WTC11 (cell line): ENCODE measurements at regions not wholly inside any gene's neighbourhood (a gene's known extent, or its start where the extent isn't known, plus 50 kb on each side); places are given as distances from the start of the nearest gene placed in this dataset.

Source experiments
- ATAC-seq: fragments of 200-7000 bp; cut with Tn5 transposase; 2 replicates; pipeline ENCODE4 v1.10.0; 2021; ENCODE audit warnings: mild to moderate bottlenecking, moderate library complexity
- CTCF ChIA-PET: fragments of 300-600 bp; sonication (Branson Sonifier 250); formaldehyde crosslinking; loops from one replicate; lab custom pipeline; 2021; ENCODE audit warnings: antibody characterized with exemption; lab: Charles Lee
- POLR2A ChIA-PET: fragments of 350-600 bp; sonication (Branson Sonifier 250); formaldehyde crosslinking; loops from one replicate; lab custom pipeline; 2021; ENCODE audit warnings: antibody characterized with exemption; lab: Charles Lee
- DNase-seq: peaks from one replicate; pipeline ENCODE4 v3.0.0; 2021; ENCODE audit warnings: low spot score
- H3K27ac Mint-ChIP-seq: 2 replicates; pipeline ENCODE4 v1.8.0; 2021; ENCODE audit warnings: mixed read lengths
- H3K27me3 Mint-ChIP-seq: 2 replicates; pipeline ENCODE4 v1.8.0; 2021; ENCODE audit warnings: low read depth, mild to moderate bottlenecking, moderate library complexity, mixed read lengths
- H3K36me3 Mint-ChIP-seq: 2 replicates; pipeline ENCODE4 v1.8.0; 2021; ENCODE audit warnings: mixed read lengths
- H3K4me1 Mint-ChIP-seq: 2 replicates; pipeline ENCODE4 v1.8.0; 2022; ENCODE audit warnings: mixed read lengths
- H3K4me3 Mint-ChIP-seq: 2 replicates; pipeline ENCODE4 v1.8.0; 2021; ENCODE audit warnings: mild to moderate bottlenecking, moderate library complexity, mixed read lengths
- H3K9me3 Mint-ChIP-seq: 2 replicates; pipeline ENCODE4 v1.8.0; 2021; ENCODE audit warnings: mixed read lengths
- AR ChIP-seq: fragments of 250-450 bp; sonication (Bioruptor Pico); IDR thresholded peaks from 2 replicates; pipeline ENCODE4 v1.9.0; 2021; ENCODE audit warnings: mild to moderate bottlenecking
- CDX4 ChIP-seq: fragments of 250-450 bp; sonication (Bioruptor Pico); IDR thresholded peaks from 2 replicates; pipeline ENCODE4 v1.9.0; 2021; ENCODE audit warnings: moderate library complexity, mild to moderate bottlenecking, inconsistent platforms, borderline replicate concordance
- E2F4 ChIP-seq: sonication (generic); formaldehyde crosslinking; IDR thresholded peaks from 2 replicates; pipeline ENCODE4 v1.8.1; 2022; ENCODE audit warnings: low read depth, mild to moderate bottlenecking, moderate library complexity, missing genetic modification reagents, borderline replicate concordance
- E2F5 ChIP-seq: sonication (generic); formaldehyde crosslinking; IDR thresholded peaks from 2 replicates; pipeline ENCODE4 v1.8.1; 2022; ENCODE audit warnings: mild to moderate bottlenecking, moderate library complexity, missing genetic modification reagents
- GTF2I ChIP-seq: fragments of 250-450 bp; sonication (Bioruptor Pico); conservative IDR thresholded peaks from 2 replicates; pipeline ENCODE4 v1.4.0; 2021; ENCODE audit warnings: mild to moderate bottlenecking
- MLX ChIP-seq: sonication (generic); formaldehyde crosslinking; IDR thresholded peaks from 2 replicates; pipeline ENCODE4 v1.8.1; 2023; ENCODE audit warnings: mild to moderate bottlenecking, missing genetic modification reagents, moderate library complexity
- NR2C2 ChIP-seq: sonication (generic); formaldehyde crosslinking; IDR thresholded peaks from 2 replicates; pipeline ENCODE4 v1.8.0; 2022; ENCODE audit warnings: mild to moderate bottlenecking, missing genetic modification reagents
- RORB ChIP-seq: fragments of 250-450 bp; sonication (Bioruptor Pico); IDR thresholded peaks from 2 replicates; pipeline ENCODE4 v1.9.0; 2021; ENCODE audit warnings: mild to moderate bottlenecking
- TEAD4 ChIP-seq: sonication (generic); formaldehyde crosslinking; IDR thresholded peaks from 2 replicates; pipeline ENCODE4 v1.8.0; 2022; ENCODE audit warnings: mild to moderate bottlenecking, missing genetic modification reagents
- TP53 ChIP-seq: sonication (generic); formaldehyde crosslinking; IDR thresholded peaks from 2 replicates; pipeline ENCODE4 v1.8.1; 2023; ENCODE audit warnings: mild to moderate bottlenecking, missing genetic modification reagents
- ZNF281 ChIP-seq: sonication (generic); formaldehyde crosslinking; IDR thresholded peaks from 2 replicates; pipeline ENCODE4 v1.8.0; 2023; ENCODE audit warnings: mild to moderate bottlenecking, missing genetic modification reagents
- ZNF423 ChIP-seq: fragments of 250-450 bp; sonication (Bioruptor Pico); IDR thresholded peaks from 2 replicates; pipeline ENCODE4 v2.1.2; 2022; ENCODE audit warnings: mild to moderate bottlenecking, moderate library complexity
- ZNF425 ChIP-seq: fragments of 250-450 bp; sonication (Bioruptor Pico); conservative IDR thresholded peaks from 2 replicates; pipeline ENCODE4 v1.9.0; 2021; ENCODE audit warnings: mild to moderate bottlenecking
- ZSCAN18 ChIP-seq: fragments of 250-450 bp; sonication (Bioruptor Pico); IDR thresholded peaks from 2 replicates; pipeline ENCODE4 v2.1.2; 2022; ENCODE audit warnings: mild to moderate bottlenecking, moderate library complexity

- no peak for TF ChIP-seq AR (CRISPR knock-in tag)
- TF ChIP-seq NR2C2 = no peak
Measured at GRCh38 chr15:70154718-70155347, 57.1 kb upstream of the TLE3 start (continued).

- Mint-ChIP-seq H3K27me3 (no peaks in the 10 kb centered on the region), H3K4me1 (peaks cover 17% of the 10 kb centered on the region), H3K36me3 (no peaks in the 10 kb centered on the region), H3K9me3 (no peaks in the 10 kb centered on the region), H3K4me3 (no peak overlapping the region), H3K27ac (peak overlapping the region; percentile 68; the same call in 1 of the 2 replicates)
- ATAC-seq (peak; percentile 73), DNase-seq (peak; percentile 38)
- ChIA-PET CTCF (interaction anchor here (1.1 to 2.2 kb wide), 3 partner anchors 11 to 29 kb away, joined by 3 to 7 read pairs (median 5); no protein-coding TSS in a partner anchor), POLR2A (interaction anchor here (0.8 kb wide), 1 partner anchor 13 kb away, joined by 3 read pairs; no protein-coding TSS in a partner anchor)
- no peak for TF ChIP-seq ZNF281 (CRISPR knock-in tag)
Measured at GRCh38 chr15:70153921-70154717, 56.4 kb upstream of the TLE3 start.

- peaks cover 28% of the 10 kb centered on the region for H3K4me1 Mint-ChIP-seq
- ATAC-seq (no peak), DNase-seq (no peak)
- CTCF ChIA-PET = interaction anchor here (0.9 kb wide), 1 partner anchor 20 kb away, joined by 3 read pairs; no protein-coding TSS in a partner anchor
- TF ChIP-seq GTF2I (CRISPR knock-in tag) (no peak), TEAD4 (CRISPR knock-in tag) (no peak), E2F4 (CRISPR knock-in tag) (no peak), ZSCAN18 (no peak)
- POLR2A ChIA-PET = no interaction called here
- H3K4me3 Mint-ChIP-seq = no peak overlapping the region
- no peaks in the 10 kb centered on the region for H3K9me3 Mint-ChIP-seq
- no peaks in the 10 kb centered on the region for H3K36me3 Mint-ChIP-seq
- no peak overlapping the region for H3K27ac Mint-ChIP-seq
- H3K27me3 Mint-ChIP-seq = no peaks in the 10 kb centered on the region
Measured at GRCh38 chr15:70152070-70152480, 54.4 kb upstream of the TLE3 start.

- no peak overlapping the region for H3K4me3 Mint-ChIP-seq
- no peak overlapping the region for H3K27ac Mint-ChIP-seq
- ChIA-PET POLR2A (interaction anchor here (0.6 kb wide), 1 partner anchor 9 kb away, joined by 4 read pairs; no protein-coding TSS in a partner anchor), CTCF (no interaction called here)
- DNase-seq (no peak), ATAC-seq (no peak)
- H3K36me3 Mint-ChIP-seq = no peaks in the 10 kb centered on the region
- no peaks in the 10 kb centered on the region for H3K9me3 Mint-ChIP-seq
- peaks cover 28% of the 10 kb centered on the region for H3K4me1 Mint-ChIP-seq
- H3K27me3 Mint-ChIP-seq = no peaks in the 10 kb centered on the region
- TF ChIP-seq TP53 (CRISPR knock-in tag) = no peak
- TF ChIP-seq NR2C2 = no peak
- TF ChIP-seq ZNF425 (CRISPR knock-in tag) = no peak
- TF ChIP-seq MLX (CRISPR knock-in tag) = no peak
- TF ChIP-seq ZNF423 (CRISPR knock-in tag) = no peak
- TF ChIP-seq E2F5 (CRISPR knock-in tag) = no peak
- no peak for TF ChIP-seq CDX4
- TF ChIP-seq TEAD4 (CRISPR knock-in tag) = no peak
- no peak for TF ChIP-seq RORB (CRISPR knock-in tag)
Measured at GRCh38 chr15:70151462-70151861, 53.7 kb upstream of the TLE3 start.
